ENCODE measurements at regions not wholly inside any gene's neighbourhood (a gene's known extent, or its start where the extent isn't known, plus 50 kb on each side); places are given as distances from the start of the nearest gene placed in this dataset.

GRCh38 chr13:67355812-67356476 lies 125.8 kb upstream of the PCDH9 start:
- H3K79me1 ChIP-seq (ENCODE audit: low read depth, low read length): no peaks in the 10 kb centered on the region
- no peak overlapping the region for H4K8ac ChIP-seq (ENCODE audit: extremely low read depth, insufficient read depth, low read length)
- H2AK5ac ChIP-seq (ENCODE audit: low read depth, low read length): no peak overlapping the region
- H3K14ac ChIP-seq (ENCODE audit: insufficient read length): no peak overlapping the region
- H2BK15ac ChIP-seq (ENCODE audit: low read length): no peak overlapping the region
- H4K20me1 ChIP-seq (replicated peaks in 1 of 2; ENCODE audit: control insufficient read depth in 1 of 2, insufficient read depth in 2 of 2, low read length in 2 of 2): no peaks in the 10 kb centered on the region
- ChIA-PET CTCF (ENCODE audit: partially characterized antibody) (interaction anchor here (0.6 to 0.9 kb wide), 2 partner anchors 11 to 86 kb away, joined by 3 to 4 read pairs; no protein-coding TSS in a partner anchor), POLR2A (ENCODE audit: partially characterized antibody) (no interaction called here)
- H2AFZ ChIP-seq (ENCODE audit: low read length): peak overlapping the region; percentile 15; the same call in 1 of the 2 replicates
- no peak overlapping the region for H2BK12ac ChIP-seq (ENCODE audit: low read depth, low read length)
- H3K79me2 ChIP-seq (ENCODE audit: control insufficient read depth in 1 of 2, insufficient read depth in 2 of 2, low read length in 2 of 2): no peaks in the 10 kb centered on the region
- no peak overlapping the region for H3K23ac ChIP-seq (ENCODE audit: insufficient read length)
- no peak overlapping the region for H2BK120ac ChIP-seq (replicated peaks; ENCODE audit: low read depth, low read length)
- WGBS, 2 experiments (ENCODE audit: extremely low coverage in 1 of 2, insufficient coverage in 1 of 2, insufficient read length in 1 of 2, insufficient replicate concordance in 2 of 2, low coverage in 1 of 2, low lambda C conversion rate in 2 of 2, missing lambda C conversion rate in 1 of 2): 78% methylated on average over 6 of the region's 6 CpGs; no CpG with 5 or more reads in 1 of the 2 experiments
- H3K23me2 ChIP-seq (ENCODE audit: low read depth, low read length): no peaks in the 10 kb centered on the region
- H3K56ac ChIP-seq (replicated peaks; ENCODE audit: insufficient read length, low read depth, low read length): no peak overlapping the region
- H4K5ac ChIP-seq (ENCODE audit: insufficient read length, low read depth, low read length): no peak overlapping the region
- no peaks in the 10 kb centered on the region for H3K27me3 ChIP-seq (replicated peaks in 1 of 4; ENCODE audit: control insufficient read depth in 3 of 4, extremely low read depth in 1 of 4, insufficient read depth in 3 of 4, low read length in 3 of 4)
- no peak overlapping the region for H4K91ac ChIP-seq (replicated peaks; ENCODE audit: insufficient read length, low read length)
- no peaks in the 10 kb centered on the region for H3K9me3 ChIP-seq (ENCODE audit: insufficient read depth in 2 of 2, low read depth in 1 of 2, low read length in 1 of 2)
- H3K4me1 ChIP-seq (replicated peaks in 1 of 4; ENCODE audit: control insufficient read depth in 3 of 4, insufficient read depth in 4 of 4, low read length in 3 of 4): no peaks in the 10 kb centered on the region
- DNase-seq (ENCODE audit: low read depth in 1 of 2, low spot score in 2 of 2): no peak
- no peak overlapping the region for H3K18ac ChIP-seq (ENCODE audit: extremely low read depth, low read length)
- no peak overlapping the region for H2BK20ac ChIP-seq (ENCODE audit: low read length)
- H3K4me2 ChIP-seq (ENCODE audit: insufficient read depth in 1 of 2, low read depth in 2 of 2, low read length in 2 of 2): no peak overlapping the region
- H3K9ac ChIP-seq (replicated peaks in 1 of 4; ENCODE audit: extremely low read depth in 1 of 4, low read depth in 3 of 4, low read length in 3 of 4): no peak overlapping the region
- no peak for TF ChIP-seq CHD1 (IDR thresholded peaks at IDR 0.05; ENCODE audit: low read depth, low read length)
- TF ChIP-seq CEBPB (IDR thresholded peaks at IDR 0.05; ENCODE audit: low read depth, low read length): no peak
- no peak for TF ChIP-seq CBX8 (IDR thresholded peaks at IDR 0.05; ENCODE audit: borderline replicate concordance, low read depth, low read length)
- no peak for TF ChIP-seq POLR2AphosphoS5 (IDR thresholded peaks at IDR 0.05; ENCODE audit: low read depth, low read length)
- TF ChIP-seq SP2 (IDR thresholded peaks at IDR 0.05; ENCODE audit: low read length): no peak
- no peak for TF ChIP-seq BRCA1 (IDR thresholded peaks at IDR 0.05; ENCODE audit: low read depth, low read length)
- TF ChIP-seq SRF (IDR thresholded peaks at IDR 0.05; ENCODE audit: low read depth, low read length): no peak
- TF ChIP-seq CBX5 (IDR thresholded peaks at IDR 0.05; ENCODE audit: low read depth, low read length): no peak
- no peak for TF ChIP-seq KDM5A (IDR thresholded peaks at IDR 0.05; ENCODE audit: low read length)
- no peak for TF ChIP-seq CTCF (IDR thresholded peaks at IDR 0.05; ENCODE audit: control extremely low read depth in 1 of 3, insufficient read depth in 1 of 3, low read depth in 1 of 3, low read length in 3 of 3)
- no peak for TF ChIP-seq CTBP2 (IDR thresholded peaks at IDR 0.05; ENCODE audit: borderline replicate concordance, insufficient read depth, insufficient read length, low read length)
- no peak overlapping the region for H3K27ac ChIP-seq (ENCODE audit: low read depth, low read length)
- no peak overlapping the region for H2BK5ac ChIP-seq (ENCODE audit: low read depth, low read length)
- no peak overlapping the region for H3K4ac ChIP-seq (replicated peaks; ENCODE audit: insufficient read length, low read depth, low read length)
- no peaks in the 10 kb centered on the region for H3K36me3 ChIP-seq (ENCODE audit: control insufficient read depth in 2 of 4, insufficient read depth in 4 of 4, low read length in 3 of 4)
- H3K4me3 ChIP-seq (ENCODE audit: extremely low read depth in 1 of 4, insufficient read depth in 2 of 4, low read depth in 3 of 4, low read length in 4 of 4): no peak overlapping the region
- FAIRE-seq: no peak

Data from H1 (cell line).